ENCODE measurements at regions not wholly inside any gene's neighbourhood (a gene's known extent, or its start where the extent isn't known, plus 50 kb on each side); places are given as distances from the start of the nearest gene placed in this dataset.

GRCh38 chr3:29011441-29011840 is 269.4 kb upstream of the RBMS3 start:
- ChIA-PET SMC1A (ENCODE audit: uncharacterized antibody, unreplicated experiment) (interaction anchor here (0.6 kb wide), 1 partner anchor 34 kb away, joined by 4 read pairs; no protein-coding TSS in a partner anchor), RAD21 (ENCODE audit: unreplicated experiment) (no interaction called here), POLR2A (interaction anchor here (0.6 kb wide), 1 partner anchor 491 kb away, joined by 3 read pairs; no protein-coding TSS in a partner anchor), CTCF (no interaction called here)
- no peaks in the 10 kb centered on the region for H3K79me2 ChIP-seq (ENCODE audit: control insufficient read depth, insufficient read depth, low read length)
- WGBS (ENCODE audit: insufficient coverage, insufficient replicate concordance, low lambda C conversion rate, missing lambda C conversion rate): 0% methylated on average over 2 of the region's 2 CpGs
- no peaks in the 10 kb centered on the region for H3K9me3 ChIP-seq (replicated peaks; ENCODE audit: control insufficient read depth, insufficient read depth, low read length)
- FAIRE-seq (no peak), DNase-seq (ENCODE audit: low read depth, low spot score) (no peak), ATAC-seq (no peak)
- H3K27ac ChIP-seq (ENCODE audit: control insufficient read depth, insufficient read depth): no peak overlapping the region
- H3K4me1 ChIP-seq (ENCODE audit: control insufficient read depth, insufficient read depth, low read length): no peaks in the 10 kb centered on the region
- intact Hi-C loops (cut with micrococcal nuclease; ENCODE audit: unreplicated experiment) (no loop called here), in situ Hi-C loops (cut with MboI) (no loop called here)
- no peaks in the 10 kb centered on the region for H3K36me3 ChIP-seq (ENCODE audit: control insufficient read depth in 2 of 2, insufficient read depth in 2 of 2, low read length in 1 of 2)
- no TSS peak for BruUV-seq (replicated peaks)
- no peak overlapping the region for H2AFZ ChIP-seq (ENCODE audit: control insufficient read depth, low read depth, low read length)
- no peak overlapping the region for H3K4me3 ChIP-seq
- no peak overlapping the region for H3K9ac ChIP-seq (ENCODE audit: control insufficient read depth, insufficient read depth, low read length)
- H3K4me2 ChIP-seq (ENCODE audit: control insufficient read depth, insufficient read depth): no peak overlapping the region
- no peaks in the 10 kb centered on the region for H4K20me1 ChIP-seq (ENCODE audit: control insufficient read depth, insufficient read depth)
- TF ChIP-seq CEBPB (IDR thresholded peaks at IDR 0.05; ENCODE audit: borderline replicate concordance in 1 of 2, low read depth in 2 of 2, low read length in 2 of 2): no peak
- TF ChIP-seq ZBED1 (IDR thresholded peaks at IDR 0.05; ENCODE audit: borderline replicate concordance): no peak
- H3K27me3 ChIP-seq (replicated peaks in 1 of 2; ENCODE audit: control insufficient read depth in 2 of 2, insufficient read depth in 2 of 2, low read length in 1 of 2): no peaks in the 10 kb centered on the region; a peak in 1 of 4 replicates

DNA sequence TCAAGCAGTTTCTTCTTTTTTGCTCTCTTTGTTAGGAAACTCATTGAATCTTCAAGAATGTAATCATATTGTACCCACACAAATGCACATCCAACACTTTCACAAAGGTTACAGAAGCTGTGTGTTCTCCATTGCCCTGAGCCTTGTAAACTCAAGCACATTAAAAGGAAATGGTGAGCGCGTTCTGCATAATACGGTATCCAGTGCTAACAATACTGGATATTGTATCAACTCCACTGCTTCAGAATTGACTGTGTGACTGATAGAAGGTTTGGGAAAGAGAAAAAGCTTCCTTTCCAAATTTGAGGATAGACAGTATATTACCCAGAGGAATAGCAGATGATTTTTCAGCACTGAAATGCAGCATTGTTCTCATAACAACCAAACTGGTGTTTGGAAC is 268.9 kb upstream of the RBMS3 start:
- H3K36me3 ChIP-seq (ENCODE audit: control insufficient read depth in 2 of 2, insufficient read depth in 2 of 2, low read length in 1 of 2): no peaks in the 10 kb centered on the region
- ChIA-PET CTCF (no interaction called here), SMC1A (ENCODE audit: uncharacterized antibody, unreplicated experiment) (interaction anchor here (1.0 kb wide), 1 partner anchor 17 kb away, joined by 5 read pairs; no protein-coding TSS in a partner anchor), POLR2A (no interaction called here), RAD21 (ENCODE audit: unreplicated experiment) (no interaction called here)
- no TSS peak for BruUV-seq (replicated peaks)
- no peak overlapping the region for H3K9ac ChIP-seq (ENCODE audit: control insufficient read depth, insufficient read depth, low read length)
- no peaks in the 10 kb centered on the region; a peak in 1 of 4 replicates for H3K27me3 ChIP-seq (replicated peaks in 1 of 2; ENCODE audit: control insufficient read depth in 2 of 2, insufficient read depth in 2 of 2, low read length in 1 of 2)
- no peaks in the 10 kb centered on the region for H4K20me1 ChIP-seq (ENCODE audit: control insufficient read depth, insufficient read depth)
- H3K4me2 ChIP-seq (ENCODE audit: control insufficient read depth, insufficient read depth): no peak overlapping the region
- in situ Hi-C loops (cut with MboI) (no loop called here), intact Hi-C loops (cut with micrococcal nuclease; ENCODE audit: unreplicated experiment) (no loop called here)
- H3K4me3 ChIP-seq: no peak overlapping the region
- DNase-seq (ENCODE audit: low read depth, low spot score) (no peak), FAIRE-seq (no peak), ATAC-seq (no peak)
- H3K4me1 ChIP-seq (ENCODE audit: control insufficient read depth, insufficient read depth, low read length): no peaks in the 10 kb centered on the region
- no peak overlapping the region for H2AFZ ChIP-seq (ENCODE audit: control insufficient read depth, low read depth, low read length)
- no peak overlapping the region for H3K27ac ChIP-seq (ENCODE audit: control insufficient read depth, insufficient read depth)
- H3K9me3 ChIP-seq (replicated peaks; ENCODE audit: control insufficient read depth, insufficient read depth, low read length): no peaks in the 10 kb centered on the region
- TF ChIP-seq SMAD1 (IDR thresholded peaks at IDR 0.05; ENCODE audit: low read depth, partially characterized antibody) (no peak), TAF1 (IDR thresholded peaks at IDR 0.05; ENCODE audit: borderline replicate concordance, low read depth, low read length) (no peak), NR2C2 (IDR thresholded peaks at IDR 0.05; ENCODE audit: borderline replicate concordance, control insufficient read depth, insufficient read length, low read depth) (no peak), SPI1 (IDR thresholded peaks at IDR 0.05; ENCODE audit: borderline replicate concordance, insufficient read depth, low read depth, low read length) (no peak), POU2F2 (IDR thresholded peaks at IDR 0.05; ENCODE audit: borderline replicate concordance, low read depth, low read length) (no peak), FOXM1 (IDR thresholded peaks at IDR 0.05; ENCODE audit: low read depth, low read length) (no peak), TCF12 (IDR thresholded peaks at IDR 0.05; ENCODE audit: low read depth, low read length) (no peak), BMI1 (IDR thresholded peaks at IDR 0.05; ENCODE audit: borderline replicate concordance) (no peak), ZBTB4 (CRISPR knock-in tag; IDR thresholded peaks at IDR 0.05) (no peak), MEF2A (IDR thresholded peaks at IDR 0.05; ENCODE audit: insufficient read depth, low read depth, low read length) (no peak), GABPA (IDR thresholded peaks at IDR 0.05; ENCODE audit: low read depth) (no peak), LARP7 (IDR thresholded peaks at IDR 0.05) (no peak), ZNF217 (IDR thresholded peaks at IDR 0.05) (no peak)
- TF ChIP-seq, protein P1, sequence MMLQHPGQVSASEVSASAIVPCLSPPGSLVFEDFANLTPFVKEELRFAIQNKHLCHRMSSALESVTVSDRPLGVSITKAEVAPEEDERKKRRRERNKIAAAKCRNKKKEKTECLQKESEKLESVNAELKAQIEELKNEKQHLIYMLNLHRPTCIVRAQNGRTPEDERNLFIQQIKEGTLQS (IDR thresholded peaks at IDR 0.05; ENCODE audit: borderline replicate concordance, extremely low read depth, low read depth, low read length): no peak
- no peaks in the 10 kb centered on the region for H3K79me2 ChIP-seq (ENCODE audit: control insufficient read depth, insufficient read depth, low read length)
- WGBS (ENCODE audit: insufficient coverage, insufficient replicate concordance, low lambda C conversion rate, missing lambda C conversion rate): 81% methylated on average over 3 of the region's 3 CpGs

Data from GM12878 (cell line).